Keratinocyte (primary cell): ENCODE measurements at regions not wholly inside any gene's neighbourhood (a gene's known extent, or its start where the extent isn't known, plus 50 kb on each side); places are given as distances from the start of the nearest gene placed in this dataset.

ENCODE experiments used
- DNase-seq: peaks from one replicate; pipeline ENCODE4 v3.0.0-alpha.2; 2011; ENCODE audit warnings: low read depth, missing footprints, low spot score
- FAIRE-seq: peaks from 2 replicates; lab custom pipeline; 2011; peaks lifted over from hg19 to GRCh38; lab: Jason Lieb, UNC
- H2AFZ ChIP-seq: 2 replicates; pipeline ENCODE4 v1.6.0; 2012; ENCODE audit warnings: low read length, control low read depth, inconsistent platforms; ENCODE audit not compliant: control insufficient read depth
- H3K27ac ChIP-seq: 2 replicates; pipeline ENCODE4 v1.5.1; 2011; ENCODE audit warnings: low read length; ENCODE audit not compliant: control insufficient read depth, insufficient read depth
- H3K27me3 ChIP-seq: 3 replicates; pipeline ENCODE4 v1.6.0; 2011; ENCODE audit warnings: low read length; ENCODE audit not compliant: control insufficient read depth, insufficient read depth; ENCODE audit errors: extremely low read depth
- H3K36me3 ChIP-seq, 2 experiments: 2 replicates in 1 of 2; 3 replicates in 1 of 2; pipeline ENCODE4 v1.5.1; 2011; ENCODE audit warnings: low read length in 2 of 2, mild to moderate bottlenecking in 1 of 2; ENCODE audit not compliant: control insufficient read depth in 2 of 2, insufficient read depth in 2 of 2; ENCODE audit errors: extremely low read depth in 1 of 2
- H3K4me1 ChIP-seq: 3 replicates; pipeline ENCODE4 v1.5.1; 2011; ENCODE audit warnings: low read length; ENCODE audit not compliant: control insufficient read depth, insufficient read depth; ENCODE audit errors: extremely low read depth
- H3K4me2 ChIP-seq: 3 replicates; pipeline ENCODE4 v1.6.0; 2011; ENCODE audit warnings: low read depth, low read length; ENCODE audit not compliant: control insufficient read depth, insufficient read depth; ENCODE audit errors: extremely low read depth
- H3K4me3 ChIP-seq, 3 experiments: fragments of 200-600 bp in 1 of 3; sonication (generic) in 1 of 3; 2 replicates in 2 of 3; 3 replicates in 1 of 3; pipeline ENCODE4 v1.5.1; 2011 to 2016; ENCODE audit warnings: low read length in 3 of 3, mild to moderate bottlenecking in 3 of 3, control low read depth in 2 of 3, inconsistent platforms in 1 of 3, low read depth in 1 of 3, mixed read lengths in 1 of 3, mixed run types in 1 of 3, moderate library complexity in 1 of 3; ENCODE audit not compliant: control insufficient read depth in 2 of 3, insufficient read depth in 2 of 3; ENCODE audit errors: extremely low read depth in 1 of 3
- H3K79me2 ChIP-seq: 2 replicates; pipeline ENCODE4 v1.6.0; 2012; ENCODE audit warnings: low read length; ENCODE audit not compliant: control insufficient read depth, insufficient read depth
- H3K9ac ChIP-seq: 3 replicates; pipeline ENCODE4 v1.6.0; 2011; ENCODE audit warnings: low read length; ENCODE audit not compliant: control insufficient read depth, insufficient read depth; ENCODE audit errors: extremely low read depth
- H3K9me1 ChIP-seq: 3 replicates; pipeline ENCODE4 v1.6.0; 2011; ENCODE audit warnings: low read length; ENCODE audit not compliant: control insufficient read depth, insufficient read depth; ENCODE audit errors: extremely low read depth
- H3K9me3 ChIP-seq: 2 replicates; pipeline ENCODE4 v1.5.1; 2012; ENCODE audit warnings: low read depth, low read length; ENCODE audit not compliant: control insufficient read depth
- H4K20me1 ChIP-seq: 3 replicates; pipeline ENCODE4 v1.6.0; 2011; ENCODE audit warnings: low read length; ENCODE audit not compliant: control insufficient read depth, insufficient read depth; ENCODE audit errors: extremely low read depth
- EZH2 ChIP-seq: IDR thresholded peaks from one replicate; pipeline ENCODE4 v1.6.1; 2012; ENCODE audit warnings: inconsistent platforms, mild to moderate bottlenecking, low read length, moderate library complexity
- dilution Hi-C: fragments of 300-500 bp; cut with MboI; formaldehyde crosslinking; loops from one replicate; pipeline ENCODE4 v1.7.0; 2020; ENCODE audit warnings: low sequenced_read_pairs; ENCODE audit not compliant: extremely low pct_ligation_motif_present
- TF ChIP-seq, protein P1 (sequence below), 3 experiments: IDR thresholded peaks in 1 of 3; conservative IDR thresholded peaks in 1 of 3; optimal IDR thresholded peaks in 1 of 3; 2 replicates in 2 of 3; 3 replicates in 1 of 3; pipeline versions ENCODE3 to v1.5.1; 2011; ENCODE audit warnings: low read length in 3 of 3, mild to moderate bottlenecking in 3 of 3, moderate library complexity in 2 of 3, control low read depth in 1 of 3, inconsistent platforms in 1 of 3; ENCODE audit not compliant: insufficient read depth in 2 of 3; ENCODE audit errors: extremely low read depth in 1 of 3

DNA sequence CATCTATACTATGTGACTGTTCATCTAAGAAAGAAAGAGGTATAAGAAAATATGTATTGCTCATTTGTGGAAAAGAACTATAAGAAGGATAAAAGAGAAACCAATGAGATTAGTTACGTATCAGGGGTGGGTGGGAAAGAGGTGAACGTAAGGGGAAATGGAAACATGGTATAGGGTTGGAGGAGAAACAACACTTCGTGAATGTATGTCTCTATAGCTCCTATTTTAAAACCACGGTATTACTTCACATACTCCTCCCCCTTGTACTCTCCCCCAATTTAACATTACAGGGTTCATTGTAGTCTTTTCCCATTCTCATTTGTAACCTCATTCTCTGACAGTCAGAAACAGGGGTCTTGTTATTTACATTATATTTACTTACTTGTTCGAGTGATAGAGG lies 120.4 kb downstream of the FOXG1 start:
- no peak overlapping the region for H3K4me2 ChIP-seq
- DNase-seq = no peak
- no peaks in the 10 kb centered on the region for H3K9me3 ChIP-seq
- no peaks in the 10 kb centered on the region for H3K4me1 ChIP-seq
- H3K36me3 ChIP-seq = no peaks in the 10 kb centered on the region
- H3K9ac ChIP-seq = no peak overlapping the region
- dilution Hi-C loops = no loop called here
- H3K4me3 ChIP-seq = no peak overlapping the region
- no peak overlapping the region for H2AFZ ChIP-seq
- no peak overlapping the region for H3K27ac ChIP-seq
- no peaks in the 10 kb centered on the region for H3K9me1 ChIP-seq
- H3K79me2 ChIP-seq = no peaks in the 10 kb centered on the region
- H4K20me1 ChIP-seq = no peaks in the 10 kb centered on the region
- no peak for FAIRE-seq
- TF ChIP-seq, protein P1, sequence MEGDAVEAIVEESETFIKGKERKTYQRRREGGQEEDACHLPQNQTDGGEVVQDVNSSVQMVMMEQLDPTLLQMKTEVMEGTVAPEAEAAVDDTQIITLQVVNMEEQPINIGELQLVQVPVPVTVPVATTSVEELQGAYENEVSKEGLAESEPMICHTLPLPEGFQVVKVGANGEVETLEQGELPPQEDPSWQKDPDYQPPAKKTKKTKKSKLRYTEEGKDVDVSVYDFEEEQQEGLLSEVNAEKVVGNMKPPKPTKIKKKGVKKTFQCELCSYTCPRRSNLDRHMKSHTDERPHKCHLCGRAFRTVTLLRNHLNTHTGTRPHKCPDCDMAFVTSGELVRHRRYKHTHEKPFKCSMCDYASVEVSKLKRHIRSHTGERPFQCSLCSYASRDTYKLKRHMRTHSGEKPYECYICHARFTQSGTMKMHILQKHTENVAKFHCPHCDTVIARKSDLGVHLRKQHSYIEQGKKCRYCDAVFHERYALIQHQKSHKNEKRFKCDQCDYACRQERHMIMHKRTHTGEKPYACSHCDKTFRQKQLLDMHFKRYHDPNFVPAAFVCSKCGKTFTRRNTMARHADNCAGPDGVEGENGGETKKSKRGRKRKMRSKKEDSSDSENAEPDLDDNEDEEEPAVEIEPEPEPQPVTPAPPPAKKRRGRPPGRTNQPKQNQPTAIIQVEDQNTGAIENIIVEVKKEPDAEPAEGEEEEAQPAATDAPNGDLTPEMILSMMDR (optimal IDR thresholded peaks at IDR 0.05 in 1 of 3, IDR thresholded peaks at IDR 0.05 in 1 of 3, conservative IDR thresholded peaks at IDR 0.05 in 1 of 3; ENCODE audit: extremely low read depth in 1 of 3, insufficient read depth in 2 of 3, low read length in 3 of 3) = no peak
- no peaks in the 10 kb centered on the region for H3K27me3 ChIP-seq

GRCh38 chr14:28895389-28895788 lies 128.8 kb downstream of the FOXG1 start:
- no peak overlapping the region for H3K27ac ChIP-seq
- H3K4me1 ChIP-seq = no peaks in the 10 kb centered on the region
- H2AFZ ChIP-seq = no peak overlapping the region
- dilution Hi-C loops = no loop called here
- no peaks in the 10 kb centered on the region for H3K27me3 ChIP-seq
- no peaks in the 10 kb centered on the region for H3K9me1 ChIP-seq
- no peaks in the 10 kb centered on the region for H3K79me2 ChIP-seq
- no peaks in the 10 kb centered on the region for H3K9me3 ChIP-seq
- H3K9ac ChIP-seq = no peak overlapping the region
- H3K4me2 ChIP-seq = no peak overlapping the region
- DNase-seq (no peak), FAIRE-seq (no peak)
- H3K4me3 ChIP-seq = no peak overlapping the region
- TF ChIP-seq, protein P1 (optimal IDR thresholded peaks at IDR 0.05 in 1 of 3, IDR thresholded peaks at IDR 0.05 in 1 of 3, conservative IDR thresholded peaks at IDR 0.05 in 1 of 3; ENCODE audit: extremely low read depth in 1 of 3, insufficient read depth in 2 of 3, low read length in 3 of 3) = no peak
- no peak for TF ChIP-seq EZH2
- no peaks in the 10 kb centered on the region for H3K36me3 ChIP-seq
- H4K20me1 ChIP-seq = no peaks in the 10 kb centered on the region
